ENCODE measurements at regions not wholly inside any gene's neighbourhood (a gene's known extent, or its start where the extent isn't known, plus 50 kb on each side); places are given as distances from the start of the nearest gene placed in this dataset.

DNA sequence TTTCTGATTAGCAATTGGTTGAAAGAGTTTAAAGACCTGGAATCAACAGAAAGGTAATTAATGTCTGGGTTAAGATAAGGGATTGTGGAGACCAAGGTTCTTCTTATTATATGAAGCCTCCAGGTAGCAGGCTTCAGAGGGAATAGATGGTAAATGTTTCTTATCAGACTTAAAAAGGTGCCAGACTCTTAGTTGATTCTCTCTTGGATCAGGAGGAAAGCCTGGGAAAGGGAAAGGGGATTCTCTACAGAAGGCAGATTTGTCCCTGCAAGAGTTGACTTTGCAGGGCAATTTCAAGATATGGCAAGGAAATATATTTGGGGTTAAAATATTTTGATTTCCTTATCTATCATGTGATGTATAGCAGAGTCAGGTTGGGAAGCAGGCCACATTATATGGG lies 153.1 kb upstream of the ARL4C start:
- TF ChIP-seq STAT3 (IDR thresholded peaks at IDR 0.05; ENCODE audit: low read depth, low read length) (no peak), CREM (IDR thresholded peaks at IDR 0.05; ENCODE audit: low read depth) (no peak), MXI1 (IDR thresholded peaks at IDR 0.05; ENCODE audit: low read depth, low read length) (no peak), FOXK2 (IDR thresholded peaks at IDR 0.05) (no peak)
- TF ChIP-seq, protein P1, sequence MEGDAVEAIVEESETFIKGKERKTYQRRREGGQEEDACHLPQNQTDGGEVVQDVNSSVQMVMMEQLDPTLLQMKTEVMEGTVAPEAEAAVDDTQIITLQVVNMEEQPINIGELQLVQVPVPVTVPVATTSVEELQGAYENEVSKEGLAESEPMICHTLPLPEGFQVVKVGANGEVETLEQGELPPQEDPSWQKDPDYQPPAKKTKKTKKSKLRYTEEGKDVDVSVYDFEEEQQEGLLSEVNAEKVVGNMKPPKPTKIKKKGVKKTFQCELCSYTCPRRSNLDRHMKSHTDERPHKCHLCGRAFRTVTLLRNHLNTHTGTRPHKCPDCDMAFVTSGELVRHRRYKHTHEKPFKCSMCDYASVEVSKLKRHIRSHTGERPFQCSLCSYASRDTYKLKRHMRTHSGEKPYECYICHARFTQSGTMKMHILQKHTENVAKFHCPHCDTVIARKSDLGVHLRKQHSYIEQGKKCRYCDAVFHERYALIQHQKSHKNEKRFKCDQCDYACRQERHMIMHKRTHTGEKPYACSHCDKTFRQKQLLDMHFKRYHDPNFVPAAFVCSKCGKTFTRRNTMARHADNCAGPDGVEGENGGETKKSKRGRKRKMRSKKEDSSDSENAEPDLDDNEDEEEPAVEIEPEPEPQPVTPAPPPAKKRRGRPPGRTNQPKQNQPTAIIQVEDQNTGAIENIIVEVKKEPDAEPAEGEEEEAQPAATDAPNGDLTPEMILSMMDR (IDR thresholded peaks at IDR 0.05 in 2 of 3, conservative IDR thresholded peaks at IDR 0.05 in 1 of 3; ENCODE audit: control insufficient read depth in 2 of 3, extremely low read depth in 1 of 3, insufficient read depth in 1 of 3, low read depth in 3 of 3, low read length in 3 of 3), result no peak
